H1 (cell line): ENCODE measurements at regions not wholly inside any gene's neighbourhood (a gene's known extent, or its start where the extent isn't known, plus 50 kb on each side); places are given as distances from the start of the nearest gene placed in this dataset.

Source experiments
- CTCF ChIA-PET: fragments of 300-600 bp; sonication (Branson Sonifier 250); formaldehyde crosslinking; loops from one replicate; lab custom pipeline; 2021; ENCODE audit not compliant: partially characterized antibody; lab: Charles Lee
- POLR2A ChIA-PET: fragments of 300-600 bp; sonication (Branson Sonifier 250); formaldehyde crosslinking; loops from one replicate; lab custom pipeline; 2021; ENCODE audit warnings: inconsistent platforms; ENCODE audit not compliant: partially characterized antibody; lab: Charles Lee
- DNase-seq, 2 experiments: peaks; one replicate each; pipeline versions ENCODE4 v3.0.0 to v3.0.0-alpha.2; 2010 to 2022; ENCODE audit warnings: low spot score in 2 of 2, low read depth in 1 of 2, mixed read lengths in 1 of 2
- FAIRE-seq: peaks from 2 replicates; lab custom pipeline; 2011; peaks lifted over from hg19 to GRCh38; lab: Jason Lieb, UNC
- H2AFZ ChIP-seq: 2 replicates; pipeline ENCODE4 v1.8.1; 2012; ENCODE audit warnings: low read length, inconsistent platforms
- H2AK5ac ChIP-seq: 2 replicates; pipeline ENCODE4 v1.6.1; 2013; ENCODE audit warnings: low read depth, low read length
- H2BK120ac ChIP-seq: replicated peaks from 2 replicates; pipeline ENCODE3; 2013; ENCODE audit warnings: low read depth, low read length, inconsistent platforms
- H2BK12ac ChIP-seq: 2 replicates; pipeline ENCODE4 v1.6.1; 2013; ENCODE audit warnings: low read depth, low read length
- H2BK15ac ChIP-seq: 2 replicates; pipeline ENCODE4 v1.6.1; 2013; ENCODE audit warnings: low read length
- H2BK20ac ChIP-seq: 2 replicates; pipeline ENCODE4 v1.6.1; 2013; ENCODE audit warnings: low read length
- H2BK5ac ChIP-seq: 2 replicates; pipeline ENCODE4 v1.6.1; 2013; ENCODE audit warnings: low read depth, low read length
- H3K14ac ChIP-seq: 2 replicates; pipeline ENCODE4 v1.6.1; 2013; ENCODE audit warnings: inconsistent platforms; ENCODE audit not compliant: insufficient read length
- H3K18ac ChIP-seq: 2 replicates; pipeline ENCODE4 v1.6.1; 2013; ENCODE audit warnings: low read length; ENCODE audit errors: extremely low read depth
- H3K23ac ChIP-seq: 2 replicates; pipeline ENCODE4 v1.6.1; 2013; ENCODE audit warnings: inconsistent platforms; ENCODE audit not compliant: insufficient read length
- H3K23me2 ChIP-seq: 2 replicates; pipeline ENCODE4 v1.6.1; 2013; ENCODE audit warnings: low read depth, low read length
- H3K27ac ChIP-seq: 2 replicates; pipeline ENCODE4 v1.6.1; 2011; ENCODE audit warnings: low read depth, low read length, inconsistent platforms
- H3K27me3 ChIP-seq, 4 experiments: replicated peaks in 1 of 4; 1 replicate in 1 of 4; 2 replicates in 3 of 4; pipeline versions ENCODE4 v1.6.1 to v1.8.1; 2011 to 2013; ENCODE audit warnings: low read length in 3 of 4, mild to moderate bottlenecking in 3 of 4, inconsistent platforms in 2 of 4, mixed read lengths in 2 of 4, moderate library complexity in 1 of 4; ENCODE audit not compliant: control insufficient read depth in 3 of 4, insufficient read depth in 3 of 4; ENCODE audit errors: extremely low read depth in 1 of 4
- H3K36me3 ChIP-seq, 4 experiments: 2 replicates each; pipeline versions ENCODE4 v1.6.1 to v1.8.1; 2011 to 2013; ENCODE audit warnings: mild to moderate bottlenecking in 4 of 4, low read length in 3 of 4, moderate library complexity in 2 of 4, control low read depth in 1 of 4, inconsistent platforms in 1 of 4; ENCODE audit not compliant: insufficient read depth in 4 of 4, control insufficient read depth in 2 of 4
- H3K4ac ChIP-seq: replicated peaks from 2 replicates; pipeline ENCODE3; 2013; ENCODE audit warnings: low read length, low read depth, mixed read lengths, inconsistent platforms; ENCODE audit not compliant: insufficient read length
- H3K4me1 ChIP-seq, 4 experiments: replicated peaks in 1 of 4; 1 replicate in 1 of 4; 2 replicates in 3 of 4; pipeline versions ENCODE4 v1.6.1 to v1.8.1; 2011 to 2013; ENCODE audit warnings: low read length in 3 of 4, inconsistent platforms in 2 of 4, mixed read lengths in 1 of 4; ENCODE audit not compliant: insufficient read depth in 4 of 4, control insufficient read depth in 3 of 4
- H3K4me2 ChIP-seq, 2 experiments: 2 replicates each; pipeline versions ENCODE4 v1.6.1 to v1.8.1; 2011 to 2013; ENCODE audit warnings: low read depth in 2 of 2, low read length in 2 of 2, control low read depth in 1 of 2, inconsistent platforms in 1 of 2, mild to moderate bottlenecking in 1 of 2; ENCODE audit not compliant: insufficient read depth in 1 of 2
- H3K4me3 ChIP-seq, 4 experiments: fragments of 200-600, 300-600 bp in 1 of 4; sonication (generic), shearing (Covaris generic), sonication (Bioruptor Twin) in 1 of 4; 2 replicates each; pipeline versions ENCODE4 v1.5.1 to v1.8.1; 2011 to 2016; ENCODE audit warnings: low read length in 4 of 4, low read depth in 3 of 4, control low read depth in 2 of 4, inconsistent platforms in 2 of 4, mild to moderate bottlenecking in 2 of 4, mixed read lengths in 1 of 4, moderate library complexity in 1 of 4; ENCODE audit not compliant: insufficient read depth in 2 of 4; ENCODE audit errors: extremely low read depth in 1 of 4
- H3K56ac ChIP-seq: replicated peaks from 2 replicates; pipeline ENCODE3; 2013; ENCODE audit warnings: low read depth, mild to moderate bottlenecking, mixed read lengths, low read length, inconsistent platforms; ENCODE audit not compliant: insufficient read length
- H3K79me1 ChIP-seq: 2 replicates; pipeline ENCODE4 v1.6.1; 2013; ENCODE audit warnings: low read depth, low read length, control low read depth
- H3K79me2 ChIP-seq, 2 experiments: 2 replicates each; pipeline versions ENCODE4 v1.6.1 to v1.8.1; 2012 to 2013; ENCODE audit warnings: low read length in 2 of 2, mild to moderate bottlenecking in 2 of 2, inconsistent platforms in 1 of 2; ENCODE audit not compliant: insufficient read depth in 2 of 2, control insufficient read depth in 1 of 2
- H3K9ac ChIP-seq, 4 experiments: replicated peaks in 1 of 4; 1 replicate in 1 of 4; 2 replicates in 3 of 4; pipeline versions ENCODE4 v1.6.1 to v1.8.1; 2011 to 2013; ENCODE audit warnings: low read depth in 3 of 4, low read length in 3 of 4, control low read depth in 2 of 4, mild to moderate bottlenecking in 2 of 4, moderate library complexity in 2 of 4, inconsistent platforms in 1 of 4; ENCODE audit errors: extremely low read depth in 1 of 4
- H3K9me3 ChIP-seq, 2 experiments: 2 replicates each; pipeline versions ENCODE4 v1.6.1 to v1.8.1; 2012 to 2013; ENCODE audit warnings: mild to moderate bottlenecking in 2 of 2, moderate library complexity in 2 of 2, control low read depth in 1 of 2, inconsistent platforms in 1 of 2, low read depth in 1 of 2, low read length in 1 of 2, mixed read lengths in 1 of 2; ENCODE audit not compliant: insufficient read depth in 2 of 2
- H4K20me1 ChIP-seq, 2 experiments: replicated peaks in 1 of 2; 2 replicates each; pipeline versions ENCODE3 to v1.8.1; 2011 to 2013; ENCODE audit warnings: inconsistent platforms in 2 of 2, low read length in 2 of 2, mild to moderate bottlenecking in 1 of 2; ENCODE audit not compliant: insufficient read depth in 2 of 2, control insufficient read depth in 1 of 2
- H4K5ac ChIP-seq: 2 replicates; pipeline ENCODE4 v1.6.1; 2013; ENCODE audit warnings: low read length, low read depth, mixed read lengths, inconsistent platforms; ENCODE audit not compliant: insufficient read length
- H4K8ac ChIP-seq: 2 replicates; pipeline ENCODE4 v1.8.0; 2013; ENCODE audit warnings: mild to moderate bottlenecking, moderate library complexity, low read length, inconsistent platforms; ENCODE audit not compliant: insufficient read depth; ENCODE audit errors: extremely low read depth
- H4K91ac ChIP-seq: replicated peaks from 2 replicates; pipeline ENCODE3; 2013; ENCODE audit warnings: low read length, mixed read lengths, inconsistent platforms; ENCODE audit not compliant: insufficient read length
- HDAC6 ChIP-seq: IDR thresholded peaks from one replicate; pipeline ENCODE4 v1.7.1; 2012; ENCODE audit warnings: low read depth, mild to moderate bottlenecking, inconsistent platforms, low read length, moderate library complexity
- KDM5A ChIP-seq: fragments of 200-600 bp; IDR thresholded peaks from 2 replicates; pipeline ENCODE4 v1.7.1; 2012; ENCODE audit warnings: mild to moderate bottlenecking, low read length, inconsistent platforms, mixed read lengths
- RFX5 ChIP-seq: IDR thresholded peaks from 2 replicates; pipeline ENCODE4 v1.6.1; 2011; ENCODE audit warnings: low read depth, low read length, improper control_type of control experiment, borderline replicate concordance
- RNF2 ChIP-seq: fragments of 200-900, 300-1000 bp; sonication (generic); IDR thresholded peaks from 2 replicates; pipeline ENCODE4 v1.7.1; 2016; ENCODE audit warnings: borderline replicate concordance, low read depth, mild to moderate bottlenecking, antibody characterized with exemption, low read length; ENCODE audit not compliant: poor library complexity, severe bottlenecking; ENCODE audit errors: missing control alignments
- TCF12 ChIP-seq: IDR thresholded peaks from 2 replicates; pipeline ENCODE4 v1.6.1; 2011; ENCODE audit warnings: low read depth, mild to moderate bottlenecking, low read length
- YY1 ChIP-seq: IDR thresholded peaks from 2 replicates; pipeline ENCODE4 v1.6.1; 2011; ENCODE audit warnings: low read depth, mild to moderate bottlenecking, low read length
- ZNF274 ChIP-seq: IDR thresholded peaks from 2 replicates; pipeline ENCODE4 v1.7.0; 2012; ENCODE audit warnings: low read length, borderline replicate concordance; ENCODE audit errors: extremely low read depth
- WGBS, 2 experiments: shearing (Covaris generic) in 1 of 2; methylation state at CpG; one replicate each; pipeline versions ENCODE4 v1.1.6 to v1.1.7; 2013 to 2015; ENCODE audit warnings: low lambda C conversion rate in 2 of 2, mixed read lengths in 2 of 2, inconsistent platforms in 1 of 2, low coverage in 1 of 2, missing lambda C conversion rate in 1 of 2; ENCODE audit not compliant: insufficient replicate concordance in 2 of 2, insufficient coverage in 1 of 2, insufficient read length in 1 of 2; ENCODE audit errors: extremely low coverage in 1 of 2, missing lambda C conversion rate in 1 of 2; 5-methylcytosine and 5-hydroxymethylcytosine counted together

- no peaks in the 10 kb centered on the region for H3K36me3 ChIP-seq
- no peaks in the 10 kb centered on the region for H4K20me1 ChIP-seq
- no peak overlapping the region for H2BK12ac ChIP-seq
- no peak overlapping the region for H3K23ac ChIP-seq
- no peak overlapping the region for H3K27ac ChIP-seq
- no peak overlapping the region for H4K5ac ChIP-seq
- no peak overlapping the region for H3K18ac ChIP-seq
- H2BK5ac ChIP-seq, result no peak overlapping the region
- no peak overlapping the region for H4K91ac ChIP-seq
- no peaks in the 10 kb centered on the region for H3K79me1 ChIP-seq
- no peak overlapping the region for H3K4ac ChIP-seq
- no peaks in the 10 kb centered on the region for H3K79me2 ChIP-seq
- H3K27me3 ChIP-seq, result no peaks in the 10 kb centered on the region
- no peak overlapping the region for H2BK120ac ChIP-seq
- H3K56ac ChIP-seq, result no peak overlapping the region
- no peak overlapping the region for H2BK20ac ChIP-seq
- WGBS, 2 experiments, result 96% methylated on average over 2 of the region's 2 CpGs; no CpG with 5 or more reads in 1 of the 2 experiments
- H3K9ac ChIP-seq, result no peak overlapping the region
- H3K23me2 ChIP-seq, result no peaks in the 10 kb centered on the region; the same call in 1 of the 2 replicates
- H3K14ac ChIP-seq, result no peak overlapping the region
- H4K8ac ChIP-seq, result no peak overlapping the region
- no peak overlapping the region for H2AFZ ChIP-seq
- H3K4me3 ChIP-seq, result no peak overlapping the region
- ChIA-PET POLR2A (no interaction called here), CTCF (no interaction called here)
- no peak overlapping the region for H3K4me2 ChIP-seq
- no peaks in the 10 kb centered on the region for H3K4me1 ChIP-seq
- H2AK5ac ChIP-seq, result no peak overlapping the region; the same call in 1 of the 2 replicates
- H2BK15ac ChIP-seq, result no peak overlapping the region
- TF ChIP-seq KDM5A (no peak), RNF2 (no peak), YY1 (no peak), RFX5 (no peak), HDAC6 (no peak), TCF12 (no peak), ZNF274 (no peak)
- H3K9me3 ChIP-seq, result no peaks in the 10 kb centered on the region
- DNase-seq (no peak), FAIRE-seq (no peak)
These were observed 650.7 kb upstream of the SOX11 start for GRCh38 chr2:5041501-5041900.
